ENCODE measurements at regions not wholly inside any gene's neighbourhood (a gene's known extent, or its start where the extent isn't known, plus 50 kb on each side); places are given as distances from the start of the nearest gene placed in this dataset.

DNA sequence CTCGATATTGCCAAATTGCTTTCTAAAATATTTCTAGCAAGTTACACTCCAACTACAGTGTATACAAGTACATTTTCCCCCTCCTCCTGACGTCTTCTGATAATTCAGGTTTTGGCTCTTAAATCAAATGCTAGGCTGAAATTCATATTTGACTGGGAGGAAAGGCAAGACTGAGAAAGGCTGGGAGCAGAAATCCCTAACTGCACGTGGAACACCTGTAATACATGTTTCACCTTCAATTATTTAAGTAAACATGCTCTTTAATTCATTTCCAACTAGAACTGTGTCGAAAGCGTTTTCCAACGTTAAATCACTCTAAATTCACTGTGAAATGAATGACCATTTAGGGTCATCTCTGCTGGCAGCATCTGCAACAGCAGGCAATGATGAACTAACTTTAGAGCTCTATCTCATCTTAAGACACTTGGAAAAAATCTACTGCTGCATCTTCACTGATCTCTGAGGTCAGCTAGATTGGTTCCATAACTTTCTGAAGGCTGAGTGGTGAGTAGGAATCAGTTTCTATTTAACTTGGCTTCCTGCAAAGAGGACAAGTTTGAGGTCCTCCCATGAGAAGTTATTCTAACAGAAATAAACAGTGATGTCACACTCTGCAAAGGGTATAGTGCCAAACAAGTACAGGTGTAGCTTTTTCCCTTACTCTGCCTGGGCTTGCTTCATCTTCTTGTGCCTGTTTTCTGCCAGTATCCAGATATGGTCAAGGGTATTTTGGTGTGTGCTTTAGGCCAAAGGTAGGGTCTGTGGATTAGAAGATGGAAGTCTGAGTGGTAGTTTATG, 144.3 kb upstream of the PAK3 start:
- TF ChIP-seq PPARA (CRISPR knock-in tag; IDR thresholded peaks at IDR 0.05; ENCODE audit: borderline replicate concordance): no peak
- TF ChIP-seq ZNF8 (CRISPR knock-in tag; IDR thresholded peaks at IDR 0.05): no peak
- TF ChIP-seq, protein P1, sequence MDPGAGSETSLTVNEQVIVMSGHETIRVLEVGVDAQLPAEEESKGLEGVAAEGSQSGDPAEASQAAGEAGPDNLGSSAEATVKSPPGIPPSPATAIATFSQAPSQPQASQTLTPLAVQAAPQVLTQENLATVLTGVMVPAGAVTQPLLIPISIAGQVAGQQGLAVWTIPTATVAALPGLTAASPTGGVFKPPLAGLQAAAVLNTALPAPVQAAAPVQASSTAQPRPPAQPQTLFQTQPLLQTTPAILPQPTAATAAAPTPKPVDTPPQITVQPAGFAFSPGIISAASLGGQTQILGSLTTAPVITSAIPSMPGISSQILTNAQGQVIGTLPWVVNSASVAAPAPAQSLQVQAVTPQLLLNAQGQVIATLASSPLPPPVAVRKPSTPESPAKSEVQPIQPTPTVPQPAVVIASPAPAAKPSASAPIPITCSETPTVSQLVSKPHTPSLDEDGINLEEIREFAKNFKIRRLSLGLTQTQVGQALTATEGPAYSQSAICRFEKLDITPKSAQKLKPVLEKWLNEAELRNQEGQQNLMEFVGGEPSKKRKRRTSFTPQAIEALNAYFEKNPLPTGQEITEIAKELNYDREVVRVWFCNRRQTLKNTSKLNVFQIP (CRISPR knock-in tag; IDR thresholded peaks at IDR 0.05; ENCODE audit: borderline replicate concordance, low read depth): no peak
- TF ChIP-seq ISL1 (CRISPR knock-in tag; IDR thresholded peaks at IDR 0.05): no peak
- TF ChIP-seq, protein P2, sequence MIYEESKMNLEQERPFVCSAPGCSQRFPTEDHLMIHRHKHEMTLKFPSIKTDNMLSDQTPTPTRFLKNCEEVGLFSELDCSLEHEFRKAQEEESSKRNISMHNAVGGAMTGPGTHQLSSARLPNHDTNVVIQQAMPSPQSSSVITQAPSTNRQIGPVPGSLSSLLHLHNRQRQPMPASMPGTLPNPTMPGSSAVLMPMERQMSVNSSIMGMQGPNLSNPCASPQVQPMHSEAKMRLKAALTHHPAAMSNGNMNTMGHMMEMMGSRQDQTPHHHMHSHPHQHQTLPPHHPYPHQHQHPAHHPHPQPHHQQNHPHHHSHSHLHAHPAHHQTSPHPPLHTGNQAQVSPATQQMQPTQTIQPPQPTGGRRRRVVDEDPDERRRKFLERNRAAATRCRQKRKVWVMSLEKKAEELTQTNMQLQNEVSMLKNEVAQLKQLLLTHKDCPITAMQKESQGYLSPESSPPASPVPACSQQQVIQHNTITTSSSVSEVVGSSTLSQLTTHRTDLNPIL (CRISPR knock-in tag; IDR thresholded peaks at IDR 0.05; ENCODE audit: low read depth): no peak
- no peak for TF ChIP-seq ZNF70 (CRISPR knock-in tag; IDR thresholded peaks at IDR 0.05)
- TF ChIP-seq GLIS3 (CRISPR knock-in tag; IDR thresholded peaks at IDR 0.05): no peak
- no peak for TF ChIP-seq OSR1 (CRISPR knock-in tag; IDR thresholded peaks at IDR 0.05)
- TF ChIP-seq, protein P3, sequence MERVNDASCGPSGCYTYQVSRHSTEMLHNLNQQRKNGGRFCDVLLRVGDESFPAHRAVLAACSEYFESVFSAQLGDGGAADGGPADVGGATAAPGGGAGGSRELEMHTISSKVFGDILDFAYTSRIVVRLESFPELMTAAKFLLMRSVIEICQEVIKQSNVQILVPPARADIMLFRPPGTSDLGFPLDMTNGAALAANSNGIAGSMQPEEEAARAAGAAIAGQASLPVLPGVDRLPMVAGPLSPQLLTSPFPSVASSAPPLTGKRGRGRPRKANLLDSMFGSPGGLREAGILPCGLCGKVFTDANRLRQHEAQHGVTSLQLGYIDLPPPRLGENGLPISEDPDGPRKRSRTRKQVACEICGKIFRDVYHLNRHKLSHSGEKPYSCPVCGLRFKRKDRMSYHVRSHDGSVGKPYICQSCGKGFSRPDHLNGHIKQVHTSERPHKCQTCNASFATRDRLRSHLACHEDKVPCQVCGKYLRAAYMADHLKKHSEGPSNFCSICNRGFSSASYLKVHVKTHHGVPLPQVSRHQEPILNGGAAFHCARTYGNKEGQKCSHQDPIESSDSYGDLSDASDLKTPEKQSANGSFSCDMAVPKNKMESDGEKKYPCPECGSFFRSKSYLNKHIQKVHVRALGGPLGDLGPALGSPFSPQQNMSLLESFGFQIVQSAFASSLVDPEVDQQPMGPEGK (CRISPR knock-in tag; IDR thresholded peaks at IDR 0.05; ENCODE audit: borderline replicate concordance): no peak
- ATAC-seq: no peak

DNA sequence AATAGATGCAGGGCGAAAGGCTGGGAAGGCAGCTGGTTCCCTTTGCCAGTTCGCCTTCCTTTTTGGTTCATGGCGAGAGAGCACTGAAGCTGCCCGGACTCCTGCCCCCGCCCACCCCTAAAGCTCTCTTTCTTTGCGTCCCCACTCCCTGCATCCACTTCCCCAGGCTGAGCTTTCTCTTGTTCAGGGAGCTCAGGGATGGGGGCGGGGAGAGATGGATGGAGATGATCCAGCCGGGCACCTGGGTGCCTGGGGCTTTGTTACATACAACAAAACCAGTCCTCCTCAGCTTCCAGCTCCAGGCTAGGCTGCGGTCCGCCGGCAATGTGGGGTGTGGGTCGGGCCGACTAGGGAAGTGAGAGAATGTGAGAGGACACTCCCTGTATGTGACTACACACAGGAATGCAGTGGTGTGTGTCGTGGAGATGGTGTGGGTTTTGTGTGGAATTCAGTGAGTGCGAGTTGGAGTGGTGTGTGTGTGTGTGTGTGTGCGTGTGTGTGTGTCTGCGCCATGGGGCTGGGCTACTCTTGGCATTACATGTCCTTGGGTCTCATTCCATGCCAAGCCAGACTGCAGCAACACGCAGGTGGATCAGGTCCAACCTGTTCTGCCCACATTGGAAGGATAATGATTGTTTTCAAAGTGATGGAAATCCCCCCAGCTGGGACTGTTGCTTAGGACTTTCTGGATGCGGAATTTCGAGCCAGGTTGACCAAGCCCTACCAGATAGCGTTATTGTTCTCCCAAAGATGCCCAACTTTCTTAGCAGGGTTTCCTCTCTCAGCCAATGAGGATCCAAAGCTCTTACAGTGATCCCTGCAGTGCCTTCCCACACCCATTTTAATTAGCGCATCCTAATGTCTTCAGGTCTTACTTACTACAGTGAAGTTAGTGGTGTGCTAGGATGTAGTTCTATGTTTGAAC, 149.4 kb upstream of the CHRDL1 start:
- ATAC-seq: no peak
- TF ChIP-seq, protein P1 (CRISPR knock-in tag; IDR thresholded peaks at IDR 0.05; ENCODE audit: borderline replicate concordance, low read depth): no peak
- TF ChIP-seq ISL1 (CRISPR knock-in tag; IDR thresholded peaks at IDR 0.05): no peak

DNA sequence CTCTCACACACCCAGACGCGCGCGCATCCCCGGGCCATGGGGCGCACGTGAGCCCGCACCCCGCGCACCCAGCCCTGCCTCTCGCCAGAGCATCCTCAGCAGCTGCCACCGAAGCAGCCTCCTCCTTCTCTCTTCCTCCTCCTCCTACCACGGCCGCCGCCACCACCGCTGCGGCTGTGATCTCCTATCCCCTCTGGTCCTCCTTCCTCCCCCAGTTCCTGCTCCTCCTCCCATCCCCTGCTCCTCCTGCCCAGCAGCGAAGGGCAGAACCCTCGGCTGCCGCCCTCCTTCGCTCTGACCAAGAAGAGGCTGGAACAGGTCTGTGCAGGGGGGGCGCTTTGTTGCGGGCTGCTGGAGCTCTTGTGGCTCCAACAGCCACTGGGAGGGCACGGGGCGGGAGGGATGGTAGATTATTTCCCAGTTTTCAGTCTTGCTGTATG, 148.7 kb upstream of the CHRDL1 start:
- TF ChIP-seq SNAI2 (CRISPR knock-in tag; IDR thresholded peaks at IDR 0.05) (no peak), TOX (CRISPR knock-in tag; IDR thresholded peaks at IDR 0.05; ENCODE audit: borderline replicate concordance) (no peak), CSDC2 (CRISPR knock-in tag; IDR thresholded peaks at IDR 0.05) (no peak)
- no peak; the same call in 2 of the 3 replicates for ATAC-seq

DNA sequence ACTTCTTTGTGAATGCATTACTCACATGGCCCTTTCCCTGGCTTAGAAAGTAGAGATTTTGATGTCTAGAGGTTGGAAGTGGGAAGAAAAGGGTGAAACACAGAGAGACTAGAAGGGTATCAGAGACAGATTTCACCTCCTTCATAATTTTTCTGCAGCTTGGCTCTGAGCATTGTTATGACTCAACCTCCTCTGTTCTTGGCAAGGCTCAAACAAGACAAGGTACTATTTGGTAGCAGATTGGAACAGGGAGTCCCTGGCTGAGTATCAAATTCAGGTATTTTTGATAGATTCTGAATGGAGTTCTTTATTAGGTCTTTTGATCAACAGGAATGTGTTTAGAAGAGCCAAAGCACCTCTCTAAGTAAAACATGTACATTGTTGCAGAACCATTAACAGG, 146.3 kb upstream of the CHRDL1 start:
- no peak for ATAC-seq
- TF ChIP-seq, protein P2 (CRISPR knock-in tag; IDR thresholded peaks at IDR 0.05; ENCODE audit: low read depth): no peak
- TF ChIP-seq PPARA (CRISPR knock-in tag; IDR thresholded peaks at IDR 0.05; ENCODE audit: borderline replicate concordance) (no peak), RARB (CRISPR knock-in tag; IDR thresholded peaks at IDR 0.05) (no peak), ZNF70 (CRISPR knock-in tag; IDR thresholded peaks at IDR 0.05) (no peak), SNAI2 (CRISPR knock-in tag; IDR thresholded peaks at IDR 0.05) (no peak), OSR1 (CRISPR knock-in tag; IDR thresholded peaks at IDR 0.05) (no peak), TOX (CRISPR knock-in tag; IDR thresholded peaks at IDR 0.05; ENCODE audit: borderline replicate concordance) (no peak), ESRRG (CRISPR knock-in tag; IDR thresholded peaks at IDR 0.05) (no peak)
- TF ChIP-seq, protein P4, sequence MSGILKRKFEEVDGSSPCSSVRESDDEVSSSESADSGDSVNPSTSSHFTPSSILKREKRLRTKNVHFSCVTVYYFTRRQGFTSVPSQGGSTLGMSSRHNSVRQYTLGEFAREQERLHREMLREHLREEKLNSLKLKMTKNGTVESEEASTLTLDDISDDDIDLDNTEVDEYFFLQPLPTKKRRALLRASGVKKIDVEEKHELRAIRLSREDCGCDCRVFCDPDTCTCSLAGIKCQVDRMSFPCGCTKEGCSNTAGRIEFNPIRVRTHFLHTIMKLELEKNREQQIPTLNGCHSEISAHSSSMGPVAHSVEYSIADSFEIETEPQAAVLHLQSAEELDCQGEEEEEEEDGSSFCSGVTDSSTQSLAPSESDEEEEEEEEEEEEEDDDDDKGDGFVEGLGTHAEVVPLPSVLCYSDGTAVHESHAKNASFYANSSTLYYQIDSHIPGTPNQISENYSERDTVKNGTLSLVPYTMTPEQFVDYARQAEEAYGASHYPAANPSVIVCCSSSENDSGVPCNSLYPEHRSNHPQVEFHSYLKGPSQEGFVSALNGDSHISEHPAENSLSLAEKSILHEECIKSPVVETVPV (CRISPR knock-in tag; IDR thresholded peaks at IDR 0.05): no peak
- TF ChIP-seq, protein P1 (CRISPR knock-in tag; IDR thresholded peaks at IDR 0.05; ENCODE audit: borderline replicate concordance, low read depth): no peak
- TF ChIP-seq, protein P3 (CRISPR knock-in tag; IDR thresholded peaks at IDR 0.05; ENCODE audit: borderline replicate concordance): no peak
